PFSK-1 (cell line): ENCODE measurements at regions not wholly inside any gene's neighbourhood (a gene's known extent, or its start where the extent isn't known, plus 50 kb on each side); places are given as distances from the start of the nearest gene placed in this dataset.

ENCODE experiments used
- FOXP2 ChIP-seq: optimal IDR thresholded peaks from 2 replicates; pipeline ENCODE3; 2011; ENCODE audit warnings: borderline replicate concordance, control low read depth, inconsistent platforms; ENCODE audit not compliant: insufficient read depth; ENCODE audit errors: extremely low read length, extremely low read depth
- POLR2AphosphoS5 ChIP-seq: IDR thresholded peaks from 2 replicates; pipeline ENCODE4 v1.6.1; 2012; ENCODE audit warnings: low read depth, mild to moderate bottlenecking, control low read depth, low read length, moderate library complexity
- REST ChIP-seq, 2 experiments: IDR thresholded peaks; 2 replicates each; pipeline versions ENCODE4 v1.6.1 to v1.8.0; 2011 to 2012; ENCODE audit warnings: low read depth in 2 of 2, low read length in 2 of 2, control low read depth in 1 of 2, inconsistent platforms in 1 of 2, mild to moderate bottlenecking in 1 of 2, moderate library complexity in 1 of 2; ENCODE audit not compliant: insufficient read depth in 1 of 2
- TAF1 ChIP-seq: IDR thresholded peaks from 2 replicates; pipeline ENCODE4 v1.6.1; 2012; ENCODE audit warnings: low read length, control low read depth, borderline replicate concordance; ENCODE audit not compliant: insufficient read depth

- TF ChIP-seq POLR2AphosphoS5 (no peak), REST (IDR thresholded peaks at IDR 0.05; ENCODE audit: insufficient read depth in 1 of 2, low read depth in 2 of 2, low read length in 2 of 2) (no peak), TAF1 (no peak), FOXP2 (no peak)
Measured at GRCh38 chr6:86256615-86257187, 614.0 kb upstream of the SYNCRIP start.
